Osteocyte (in vitro differentiated cells): ENCODE measurements at regions not wholly inside any gene's neighbourhood (a gene's known extent, or its start where the extent isn't known, plus 50 kb on each side); places are given as distances from the start of the nearest gene placed in this dataset.

Experiments used
- DNase-seq: peaks from one replicate; pipeline ENCODE4 v3.0.0; 2021; ENCODE audit warnings: mixed read lengths; ENCODE audit not compliant: unreplicated experiment; ENCODE audit errors: extremely low spot score
- H3K27ac Mint-ChIP-seq: one replicate; pipeline ENCODE4 v1.8.0; 2021; ENCODE audit warnings: mild to moderate bottlenecking, mixed read lengths; ENCODE audit not compliant: unreplicated experiment
- H3K27me3 Mint-ChIP-seq: one replicate; pipeline ENCODE4 v1.8.0; 2021; ENCODE audit warnings: mixed read lengths; ENCODE audit not compliant: unreplicated experiment
- H3K36me3 Mint-ChIP-seq: one replicate; pipeline ENCODE4 v1.8.0; 2021; ENCODE audit warnings: mixed read lengths; ENCODE audit not compliant: unreplicated experiment
- H3K4me1 Mint-ChIP-seq: one replicate; pipeline ENCODE4 v1.8.0; 2021; ENCODE audit warnings: mixed read lengths; ENCODE audit not compliant: unreplicated experiment
- H3K4me3 Mint-ChIP-seq: one replicate; pipeline ENCODE4 v1.8.0; 2021; ENCODE audit warnings: mild to moderate bottlenecking, moderate library complexity, mixed read lengths; ENCODE audit not compliant: unreplicated experiment
- H3K9me3 Mint-ChIP-seq: one replicate; pipeline ENCODE4 v1.8.0; 2021; ENCODE audit warnings: mixed read lengths; ENCODE audit not compliant: unreplicated experiment
- CTCF ChIP-seq: fragments of 200-600 bp; sonication (generic); IDR thresholded peaks from 2 replicates; pipeline ENCODE4 v1.5.0; 2021; ENCODE audit warnings: antibody characterized with exemption, mild to moderate bottlenecking, moderate library complexity

- no peak for DNase-seq
- Mint-ChIP-seq H3K9me3 (no peaks in the 10 kb centered on the region), H3K36me3 (no peaks in the 10 kb centered on the region), H3K27ac (no peak overlapping the region), H3K27me3 (no peaks in the 10 kb centered on the region), H3K4me1 (no peaks in the 10 kb centered on the region), H3K4me3 (no peak overlapping the region)
- TF ChIP-seq CTCF: no peak
These were observed 217.3 kb downstream of the CHRDL1 start for GRCh38 chrX:110578270-110578669.

GRCh38 chrX:110584083-110584482 lies 211.5 kb downstream of the CHRDL1 start:
- H3K27ac Mint-ChIP-seq: no peak overlapping the region
- H3K36me3 Mint-ChIP-seq: no peaks in the 10 kb centered on the region

GRCh38 chrX:110588164-110588563 lies 207.5 kb downstream of the CHRDL1 start:
- no peak overlapping the region for H3K27ac Mint-ChIP-seq
- H3K4me1 Mint-ChIP-seq: no peaks in the 10 kb centered on the region
- H3K36me3 Mint-ChIP-seq: no peaks in the 10 kb centered on the region
- DNase-seq: no peak
- H3K4me3 Mint-ChIP-seq: no peak overlapping the region
- H3K27me3 Mint-ChIP-seq: peaks cover 4% of the 10 kb centered on the region
- no peak for TF ChIP-seq CTCF
- H3K9me3 Mint-ChIP-seq: no peaks in the 10 kb centered on the region

More at GRCh38 chrX:110584083-110584482, 211.5 kb downstream of the CHRDL1 start:
- Mint-ChIP-seq H3K9me3 (no peaks in the 10 kb centered on the region), H3K27me3 (peaks cover 2% of the 10 kb centered on the region), H3K4me3 (no peak overlapping the region), H3K4me1 (no peaks in the 10 kb centered on the region)
- DNase-seq: no peak
- TF ChIP-seq CTCF: no peak

- DNase-seq: no peak
- Mint-ChIP-seq H3K9me3 (no peaks in the 10 kb centered on the region), H3K36me3 (no peaks in the 10 kb centered on the region), H3K4me1 (no peaks in the 10 kb centered on the region), H3K27me3 (peaks cover 4% of the 10 kb centered on the region), H3K4me3 (no peak overlapping the region), H3K27ac (no peak overlapping the region)
- TF ChIP-seq CTCF: no peak
These were observed 206.8 kb downstream of the CHRDL1 start for GRCh38 chrX:110588853-110589252.

- no peak for TF ChIP-seq CTCF
- no peak for DNase-seq
- Mint-ChIP-seq H3K36me3 (no peaks in the 10 kb centered on the region), H3K27me3 (no peaks in the 10 kb centered on the region), H3K27ac (no peak overlapping the region), H3K4me3 (no peak overlapping the region), H3K9me3 (peaks cover 25% of the 10 kb centered on the region), H3K4me1 (no peaks in the 10 kb centered on the region)
These were observed 194.8 kb downstream of the CHRDL1 start for GRCh38 chrX:110600745-110601310.
